ENCODE measurements at regions not wholly inside any gene's neighbourhood (a gene's known extent, or its start where the extent isn't known, plus 50 kb on each side); places are given as distances from the start of the nearest gene placed in this dataset.

DNA sequence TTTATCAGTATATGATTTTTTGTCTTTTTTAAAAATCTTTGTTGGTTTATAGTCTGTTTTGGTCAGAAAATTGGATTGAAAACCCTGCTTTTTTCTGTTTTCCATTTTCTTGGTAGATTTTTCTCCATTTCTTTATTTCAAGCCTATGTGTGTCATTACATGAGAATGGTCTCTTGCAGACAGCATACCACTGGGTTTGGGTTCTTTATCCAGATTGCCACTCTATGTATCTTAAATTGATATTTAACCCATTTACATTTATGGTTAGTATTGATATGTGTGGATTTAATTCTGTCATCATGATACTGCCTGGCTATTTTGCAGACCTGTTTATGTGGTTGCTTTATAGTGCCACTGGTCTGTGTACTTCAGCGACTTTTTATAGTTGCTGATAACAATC lies 239.9 kb upstream of the NDST4 start:
- H3K27me3 ChIP-seq = no peaks in the 10 kb centered on the region
- H3K4me1 ChIP-seq = no peaks in the 10 kb centered on the region
- TF ChIP-seq EP300 (IDR thresholded peaks at IDR 0.05) = no peak
- TF ChIP-seq, protein P1, sequence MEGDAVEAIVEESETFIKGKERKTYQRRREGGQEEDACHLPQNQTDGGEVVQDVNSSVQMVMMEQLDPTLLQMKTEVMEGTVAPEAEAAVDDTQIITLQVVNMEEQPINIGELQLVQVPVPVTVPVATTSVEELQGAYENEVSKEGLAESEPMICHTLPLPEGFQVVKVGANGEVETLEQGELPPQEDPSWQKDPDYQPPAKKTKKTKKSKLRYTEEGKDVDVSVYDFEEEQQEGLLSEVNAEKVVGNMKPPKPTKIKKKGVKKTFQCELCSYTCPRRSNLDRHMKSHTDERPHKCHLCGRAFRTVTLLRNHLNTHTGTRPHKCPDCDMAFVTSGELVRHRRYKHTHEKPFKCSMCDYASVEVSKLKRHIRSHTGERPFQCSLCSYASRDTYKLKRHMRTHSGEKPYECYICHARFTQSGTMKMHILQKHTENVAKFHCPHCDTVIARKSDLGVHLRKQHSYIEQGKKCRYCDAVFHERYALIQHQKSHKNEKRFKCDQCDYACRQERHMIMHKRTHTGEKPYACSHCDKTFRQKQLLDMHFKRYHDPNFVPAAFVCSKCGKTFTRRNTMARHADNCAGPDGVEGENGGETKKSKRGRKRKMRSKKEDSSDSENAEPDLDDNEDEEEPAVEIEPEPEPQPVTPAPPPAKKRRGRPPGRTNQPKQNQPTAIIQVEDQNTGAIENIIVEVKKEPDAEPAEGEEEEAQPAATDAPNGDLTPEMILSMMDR (IDR thresholded peaks at IDR 0.05) = no peak
- no peak for TF ChIP-seq POLR2A (IDR thresholded peaks at IDR 0.05)
- DNase-seq (ENCODE audit: low spot score in 2 of 2) = no peak
- H3K36me3 ChIP-seq = no peaks in the 10 kb centered on the region
- peaks cover 0 to 36% (median 5%) of the 10 kb centered on the region in 4 donors for H3K9me3 ChIP-seq
- WGBS, 2 donors = 96 to 100% methylated on average over 1 of the region's 1 CpG
- H3K27ac ChIP-seq = no peak overlapping the region
- H3K4me3 ChIP-seq = no peak overlapping the region

DNA sequence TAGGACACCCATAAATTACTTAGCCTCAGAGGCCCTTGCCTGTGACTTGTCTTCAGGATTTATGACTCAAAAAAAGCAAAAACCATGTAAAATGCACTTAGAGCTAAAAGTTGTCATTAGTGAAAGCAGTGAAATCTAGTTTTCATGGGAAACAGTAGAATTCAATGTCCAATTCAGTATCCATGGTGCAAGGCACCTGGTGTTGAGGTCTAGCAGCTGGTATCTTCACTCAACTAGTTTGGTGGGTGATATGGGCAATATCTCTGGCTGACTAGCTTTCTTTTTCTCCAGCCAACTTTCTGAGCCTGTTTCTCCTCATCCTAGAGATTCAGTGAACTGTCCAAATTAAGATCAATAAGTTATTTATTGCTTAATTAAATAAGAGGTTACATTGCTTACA lies 229.8 kb upstream of the NDST4 start:
- H3K27ac ChIP-seq = peak overlapping the region in 3 of 4 donors; percentile 31 to 86 (median 77)
- peaks cover 0 to 3% (median 0%) of the 10 kb centered on the region in 4 donors for H3K9me3 ChIP-seq
- H3K4me3 ChIP-seq = no peak overlapping the region
- TF ChIP-seq EP300 (IDR thresholded peaks at IDR 0.05) (no peak), POLR2A (IDR thresholded peaks at IDR 0.05) (no peak)
- TF ChIP-seq, protein P1 (IDR thresholded peaks at IDR 0.05) = no peak
- peaks cover 0 to 6% (median 0%) of the 10 kb centered on the region in 4 donors for H3K4me1 ChIP-seq
- DNase-seq (ENCODE audit: low spot score in 2 of 2) = no peak
- H3K27me3 ChIP-seq = no peaks in the 10 kb centered on the region
- no peaks in the 10 kb centered on the region for H3K36me3 ChIP-seq

DNA sequence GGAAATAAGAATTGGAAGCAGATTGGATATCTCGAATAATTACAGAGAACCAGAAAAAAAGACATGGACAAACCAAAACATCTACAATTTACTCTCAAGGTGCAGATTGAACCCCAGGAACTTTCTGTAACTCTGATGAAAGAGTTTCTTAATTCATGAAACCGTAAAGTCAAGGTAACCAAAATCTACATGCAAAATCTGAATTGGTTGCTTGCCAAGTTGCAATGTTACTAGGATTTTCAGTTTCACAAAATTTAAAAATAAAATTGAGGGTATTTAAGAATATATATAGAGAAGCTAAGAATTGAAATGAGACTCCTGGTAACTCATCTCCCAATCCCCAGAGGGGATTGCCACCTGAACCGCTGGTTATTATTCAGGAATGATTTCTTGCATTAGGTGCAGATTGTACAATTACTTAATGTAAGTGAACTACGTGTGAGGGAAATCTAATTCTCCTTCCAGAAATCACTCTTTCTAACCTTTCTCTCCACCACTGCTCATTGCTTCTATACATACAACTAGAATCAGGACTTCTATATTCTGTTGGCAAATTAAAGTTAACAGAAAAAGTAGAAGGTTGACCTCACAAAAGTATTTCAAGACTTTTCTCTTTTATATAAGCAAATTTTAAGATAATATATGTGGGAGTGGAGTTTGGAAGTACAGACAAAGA lies 221.5 kb upstream of the NDST4 start:
- no peaks in the 10 kb centered on the region for H3K36me3 ChIP-seq
- H3K27me3 ChIP-seq = no peaks in the 10 kb centered on the region
- no peak overlapping the region for H3K4me3 ChIP-seq
- WGBS, 2 donors = 85 to 89% methylated on average over 4 of the region's 4 CpGs
- no peaks in the 10 kb centered on the region for H3K4me1 ChIP-seq
- no peak overlapping the region for H3K27ac ChIP-seq
- TF ChIP-seq, protein P1 (IDR thresholded peaks at IDR 0.05) = no peak
- DNase-seq (ENCODE audit: low spot score in 2 of 2) = no peak
- peaks cover 0 to 8% (median 0%) of the 10 kb centered on the region in 4 donors for H3K9me3 ChIP-seq

- Histone ChIP-seq H3K27ac (no peak overlapping the region), H3K4me1 (no peaks in the 10 kb centered on the region), H3K36me3 (no peaks in the 10 kb centered on the region), H3K27me3 (no peaks in the 10 kb centered on the region), H3K4me3 (no peak overlapping the region), H3K9me3 (no peaks in the 10 kb centered on the region)
- TF ChIP-seq, protein P1 (IDR thresholded peaks at IDR 0.05) = no peak
- TF ChIP-seq EP300 (IDR thresholded peaks at IDR 0.05) (no peak), POLR2A (IDR thresholded peaks at IDR 0.05) (no peak)
- WGBS, 2 donors = 90 to 97% methylated on average over 1 of the region's 1 CpG
- DNase-seq (ENCODE audit: low spot score in 2 of 2) = no peak
Observed at GRCh38 chr4:115332078-115332477, 218.7 kb upstream of the NDST4 start.

GRCh38 chr4:115331241-115331640 lies 217.8 kb upstream of the NDST4 start:
- WGBS, 2 donors = 69 to 90% methylated on average over 2 of the region's 2 CpGs
- H3K36me3 ChIP-seq = no peaks in the 10 kb centered on the region
- no peaks in the 10 kb centered on the region for H3K27me3 ChIP-seq
- no peaks in the 10 kb centered on the region for H3K4me1 ChIP-seq
- no peaks in the 10 kb centered on the region for H3K9me3 ChIP-seq
- H3K27ac ChIP-seq = no peak overlapping the region
- DNase-seq (ENCODE audit: low spot score in 2 of 2) = no peak
- TF ChIP-seq POLR2A (IDR thresholded peaks at IDR 0.05) (no peak), EP300 (IDR thresholded peaks at IDR 0.05) (no peak)
- TF ChIP-seq, protein P1 (IDR thresholded peaks at IDR 0.05) = no peak
- H3K4me3 ChIP-seq = no peak overlapping the region

Measured in tibial nerve (tissue), 4 donors.